TTC549 (cell line): ENCODE measurements at regions not wholly inside any gene's neighbourhood (a gene's known extent, or its start where the extent isn't known, plus 50 kb on each side); places are given as distances from the start of the nearest gene placed in this dataset.
"Not testable (repeated sequence)": the region's sequence is repeated elsewhere in the genome, so short reads cannot be mapped to it uniquely, and the experiment has no call there.

ENCODE experiments used
- FAIRE-seq: peaks from 2 replicates; lab custom pipeline; 2012; peaks lifted over from hg19 to GRCh38; lab: Jason Lieb, UNC

DNA sequence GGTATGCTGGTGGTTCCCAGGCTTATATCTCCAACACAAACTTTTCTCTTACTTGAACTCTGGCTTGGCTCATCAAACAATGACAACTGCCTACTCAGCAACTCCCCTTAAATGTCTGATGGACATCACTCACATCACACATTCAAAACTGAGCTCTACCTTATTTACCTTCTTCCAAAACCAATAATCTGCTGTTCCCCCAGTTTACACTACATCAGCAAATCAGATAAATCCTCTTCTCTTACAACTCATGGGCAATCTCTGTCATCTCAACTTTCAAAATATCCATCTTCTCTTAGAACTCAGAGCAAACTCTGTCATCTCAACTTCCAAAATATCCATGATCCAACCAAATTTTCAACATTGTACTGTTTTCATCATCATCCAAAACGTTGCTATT lies 2347.9 kb upstream of the ACO1 start:
- no peak for FAIRE-seq

DNA sequence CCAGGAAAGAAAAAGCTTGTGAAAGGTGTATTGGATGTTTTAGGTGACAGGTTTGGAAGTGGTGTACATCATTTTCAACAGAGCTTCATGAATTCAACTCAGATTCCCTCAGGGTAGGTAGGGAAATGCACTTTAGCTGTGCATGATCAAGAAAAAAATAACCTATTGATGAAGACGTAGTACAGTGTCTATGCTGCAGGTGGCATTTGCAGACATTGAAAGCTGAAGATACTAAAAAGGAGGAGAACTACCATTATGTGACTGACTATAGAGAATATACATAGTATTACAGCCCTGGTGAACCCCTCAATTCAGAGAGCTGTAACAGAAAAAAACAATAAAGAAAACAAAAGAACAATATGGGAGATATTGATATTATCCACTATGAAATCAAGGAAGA lies 2344.7 kb upstream of the ACO1 start:
- no peak for FAIRE-seq

DNA sequence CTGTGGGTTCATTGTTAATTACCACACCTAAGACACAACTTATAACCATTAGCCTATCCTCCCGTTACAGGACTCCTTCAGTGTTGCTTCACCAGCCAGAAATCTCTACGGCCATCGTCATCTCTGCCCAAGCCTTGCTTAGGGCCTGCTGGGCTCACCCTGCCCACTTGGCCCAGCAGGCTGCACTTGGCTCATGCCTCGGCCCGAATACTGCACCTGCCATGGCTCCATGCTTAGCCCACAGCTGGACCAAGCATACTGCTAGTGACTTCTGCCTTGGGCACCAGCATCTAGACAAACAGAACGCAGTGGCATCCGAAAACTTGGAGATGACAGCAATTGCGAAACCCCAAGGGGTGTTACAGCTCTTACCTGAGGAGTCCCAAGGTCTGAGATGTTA lies 2336.0 kb upstream of the ACO1 start:
- FAIRE-seq: no peak

DNA sequence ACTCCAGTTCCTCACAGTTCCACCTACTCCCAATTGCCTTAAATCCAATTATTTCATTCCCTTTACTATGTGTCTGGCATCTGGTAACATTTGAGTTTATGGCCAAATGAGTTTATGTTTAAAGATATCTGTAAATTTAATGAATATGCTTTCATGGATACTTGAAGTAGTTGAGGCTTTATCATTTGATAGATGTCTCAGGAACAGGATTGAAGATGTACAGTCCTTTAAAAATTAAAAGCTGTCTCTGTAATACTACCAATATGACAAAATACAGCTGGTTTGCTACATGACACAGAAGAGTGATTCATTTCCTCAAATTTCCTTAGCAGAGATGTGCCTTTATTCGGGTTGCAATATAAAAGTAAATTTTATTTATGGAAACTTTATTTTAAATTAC lies 2326.0 kb upstream of the ACO1 start:
- no peak for FAIRE-seq

- FAIRE-seq: no peak
Measured at GRCh38 chr9:30060976-30061375, 2323.5 kb upstream of the ACO1 start.

DNA sequence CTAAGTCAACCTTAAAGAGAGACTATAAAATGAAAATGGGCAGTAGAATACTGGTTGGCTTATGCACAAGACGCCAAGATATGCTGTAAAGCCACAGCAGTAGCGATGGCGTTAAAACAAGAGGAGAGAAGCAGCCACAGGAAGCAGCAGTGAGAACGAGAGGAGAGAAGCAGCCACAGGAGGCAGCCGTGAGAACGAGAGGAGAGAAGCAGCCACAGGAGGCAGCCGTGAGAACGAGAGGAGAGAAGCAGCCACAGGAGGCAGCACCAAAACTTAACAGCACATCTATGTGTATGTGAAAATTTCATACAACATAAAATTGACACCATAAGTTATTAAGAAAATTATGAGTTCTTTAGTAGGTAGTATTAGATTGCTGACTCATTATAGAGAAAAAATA lies 2318.6 kb upstream of the ACO1 start:
- FAIRE-seq: no peak

- not testable (repeated sequence) for FAIRE-seq
Measured at GRCh38 chr9:30069236-30069635, 2315.2 kb upstream of the ACO1 start.

GRCh38 chr9:30075022-30075421 lies 2309.4 kb upstream of the ACO1 start:
- FAIRE-seq: no peak

DNA sequence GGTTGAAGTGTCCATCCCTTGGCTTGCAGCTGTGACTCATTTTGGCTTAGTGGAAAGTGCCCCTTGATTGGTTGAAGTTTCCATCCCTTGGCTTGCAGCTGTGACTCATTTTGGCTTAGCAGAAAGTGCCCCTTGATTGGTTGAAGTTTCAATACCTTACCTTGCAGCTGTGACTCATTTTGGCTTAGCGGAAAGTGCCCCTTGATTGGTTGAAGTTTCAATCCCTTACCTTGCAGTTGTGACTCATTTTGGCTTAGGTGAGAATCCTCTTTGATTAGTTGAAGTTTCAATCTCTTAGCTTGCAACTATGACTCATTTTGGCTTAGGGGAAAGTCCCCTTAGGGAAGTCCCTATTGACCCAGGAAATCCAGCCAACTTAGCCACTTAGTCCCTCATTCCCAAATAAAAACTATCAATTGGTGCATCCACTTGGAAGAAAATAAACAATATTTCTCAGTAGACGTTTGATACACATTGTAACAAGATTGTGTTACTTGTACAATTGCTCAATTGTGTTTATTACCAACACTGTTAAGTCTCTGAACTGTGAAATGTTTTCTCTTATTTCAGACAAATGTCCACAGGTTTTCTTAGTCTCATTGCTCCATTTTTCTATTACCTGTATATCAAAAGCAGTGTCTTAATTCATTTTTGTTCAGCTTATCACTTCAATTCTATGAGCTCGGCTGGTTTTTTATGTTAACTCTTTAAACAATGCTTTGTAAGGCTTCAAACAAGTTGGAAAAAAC lies 2308.8 kb upstream of the ACO1 start:
- FAIRE-seq: no peak

DNA sequence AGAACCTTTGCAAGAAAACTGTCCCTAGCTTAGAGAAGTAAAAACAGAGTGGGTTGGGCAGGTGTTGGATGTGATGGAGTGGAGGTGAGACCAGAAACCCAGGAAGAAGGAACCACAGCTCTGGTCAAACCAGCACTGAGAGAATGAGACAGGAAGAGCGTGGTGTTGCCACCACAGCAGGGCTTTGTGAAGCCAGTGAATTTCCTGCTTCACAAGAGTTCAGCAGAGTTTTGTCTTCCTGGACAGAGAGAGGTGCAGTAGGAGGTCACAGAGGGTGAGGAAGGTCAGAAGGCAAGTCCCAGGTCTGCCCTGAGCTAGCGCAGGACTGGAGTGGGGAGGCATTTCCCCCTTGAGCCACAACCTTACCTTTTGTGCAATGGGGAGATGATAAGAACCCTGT lies 2306.2 kb upstream of the ACO1 start:
- FAIRE-seq: no peak

DNA sequence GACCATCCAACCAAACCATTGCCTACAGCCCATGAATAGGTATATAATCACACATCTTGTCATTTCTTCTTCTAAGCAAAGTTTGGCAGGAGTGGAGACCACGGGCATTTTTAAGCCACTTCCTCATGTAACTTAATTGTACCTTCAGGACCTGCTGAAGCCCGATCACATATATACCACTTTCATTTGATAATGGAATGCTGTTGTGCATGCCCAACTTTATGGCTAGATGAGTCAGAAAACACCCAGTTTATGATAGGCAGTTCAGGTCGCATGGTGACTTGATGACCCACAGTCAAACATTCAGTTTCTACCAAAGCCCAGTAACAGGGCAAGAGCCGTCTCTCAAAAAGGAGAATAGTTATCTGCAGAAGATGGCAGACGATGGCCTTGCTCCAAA lies 2295.0 kb upstream of the ACO1 start:
- no peak for FAIRE-seq

DNA sequence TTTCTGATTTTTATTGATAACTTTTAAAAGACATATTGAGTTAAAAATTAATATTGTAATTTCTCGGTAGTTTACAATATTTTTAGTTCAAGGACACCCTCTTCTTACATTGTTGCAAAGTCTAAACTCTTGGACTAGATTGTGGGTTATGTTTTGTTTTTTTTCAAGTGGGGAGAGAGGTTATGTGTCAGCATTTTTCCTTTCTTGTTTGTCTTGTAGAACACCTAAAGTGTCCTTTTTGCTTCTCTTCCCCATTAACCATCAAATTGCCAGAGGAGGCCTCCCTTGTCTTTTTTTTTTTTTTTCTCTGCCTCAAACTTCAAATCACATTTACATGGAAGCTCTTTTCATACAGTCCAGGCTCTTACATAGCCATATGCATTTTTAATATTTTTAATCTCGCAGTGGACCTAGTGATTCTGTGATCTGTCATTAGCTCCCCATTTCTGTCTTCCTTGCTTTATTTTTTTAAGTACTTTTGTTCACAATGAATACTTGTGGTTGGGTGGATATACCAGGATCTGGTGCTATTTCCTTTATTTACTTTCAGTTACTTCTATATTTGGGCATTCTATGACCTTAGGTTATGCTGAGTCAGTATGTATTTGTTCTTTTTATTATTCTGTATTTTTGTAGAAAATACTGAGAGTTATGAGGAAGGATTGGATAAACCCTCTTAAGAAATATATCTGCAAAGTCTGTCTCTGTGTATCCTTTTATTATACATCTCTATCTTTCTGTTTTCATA lies 2280.6 kb upstream of the ACO1 start:
- FAIRE-seq: no peak

DNA sequence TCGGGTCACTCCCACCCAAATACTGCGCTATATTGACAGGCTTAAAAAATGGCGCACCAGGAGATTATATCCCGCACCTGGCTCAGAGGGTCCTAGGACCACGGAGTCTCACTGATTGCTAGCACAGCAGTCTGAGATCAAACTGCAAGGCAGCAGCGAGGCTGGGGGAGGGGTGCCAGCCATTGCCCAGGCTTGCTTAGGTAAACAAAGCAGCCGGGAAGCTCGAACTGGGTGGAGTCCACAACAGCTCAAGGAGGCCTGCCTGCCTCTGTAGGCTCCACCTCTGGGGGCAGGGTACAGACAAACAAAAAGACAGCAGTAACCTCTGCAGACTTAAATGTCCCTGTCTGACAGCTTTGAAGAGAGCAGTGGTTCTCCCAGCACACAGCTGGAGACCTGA lies 2277.3 kb upstream of the ACO1 start:
- not testable (repeated sequence) for FAIRE-seq

DNA sequence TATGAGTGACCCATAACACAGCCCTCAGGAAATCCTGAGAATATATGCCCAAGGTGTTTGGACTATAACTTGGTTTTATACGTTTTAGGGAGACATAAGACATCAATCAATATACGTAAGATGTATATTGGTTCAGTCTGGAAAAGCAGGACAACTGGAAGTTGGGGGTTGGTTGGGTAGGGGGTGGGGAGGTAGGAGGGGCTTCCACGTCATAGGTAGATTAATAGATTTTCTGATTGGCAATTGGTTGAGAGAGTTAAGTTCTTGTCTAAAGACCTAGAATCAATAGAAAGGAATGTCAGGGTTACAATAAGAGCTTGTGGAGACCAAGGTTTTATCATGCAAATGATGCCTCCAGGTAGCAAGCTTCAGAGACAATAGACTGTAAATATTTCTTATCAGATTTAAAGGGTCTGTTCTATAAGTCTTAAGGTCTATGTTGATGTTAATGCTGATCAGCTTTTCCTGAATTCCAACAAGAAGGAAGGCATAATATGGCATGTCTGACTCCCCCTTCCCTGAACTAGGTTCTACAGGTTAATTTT lies 2267.7 kb upstream of the ACO1 start:
- FAIRE-seq: no peak

DNA sequence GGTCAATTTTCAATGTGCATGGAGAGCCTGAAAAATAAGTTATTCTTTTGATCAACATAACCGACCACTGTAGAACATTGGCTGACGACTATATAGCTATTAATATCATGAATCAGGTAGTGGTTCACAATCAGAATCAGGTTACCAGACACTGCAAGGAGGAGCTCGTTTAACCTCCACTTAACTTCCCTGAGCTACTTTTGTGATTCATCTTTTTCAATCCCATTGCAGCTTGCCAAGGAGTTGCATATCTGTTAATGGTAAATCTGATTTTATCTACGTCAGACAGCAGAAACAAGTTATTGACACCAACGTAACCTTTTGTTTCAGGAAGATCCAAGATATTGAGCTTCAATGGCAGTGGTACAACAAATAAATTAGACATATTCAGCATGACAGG lies 2263.8 kb upstream of the ACO1 start:
- no peak for FAIRE-seq

DNA sequence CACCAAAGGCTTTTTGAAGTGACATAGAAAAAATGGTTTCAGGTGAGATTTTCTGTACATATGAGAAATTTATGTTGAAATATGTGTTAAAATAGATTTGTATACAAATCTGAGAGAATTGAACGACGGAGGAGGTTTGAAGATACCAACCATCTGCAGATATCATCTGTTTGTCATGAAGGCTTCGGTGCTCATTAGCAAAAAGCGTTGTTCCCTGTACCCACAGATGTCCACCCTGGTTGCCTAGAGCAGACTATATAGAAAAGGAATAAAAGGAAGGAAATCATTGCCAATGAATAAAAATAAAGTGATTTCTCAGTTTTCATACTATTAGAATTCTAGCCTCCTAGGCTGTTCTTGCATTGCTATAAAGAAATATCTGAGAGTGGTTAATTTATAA lies 2262.8 kb upstream of the ACO1 start:
- no peak for FAIRE-seq

DNA sequence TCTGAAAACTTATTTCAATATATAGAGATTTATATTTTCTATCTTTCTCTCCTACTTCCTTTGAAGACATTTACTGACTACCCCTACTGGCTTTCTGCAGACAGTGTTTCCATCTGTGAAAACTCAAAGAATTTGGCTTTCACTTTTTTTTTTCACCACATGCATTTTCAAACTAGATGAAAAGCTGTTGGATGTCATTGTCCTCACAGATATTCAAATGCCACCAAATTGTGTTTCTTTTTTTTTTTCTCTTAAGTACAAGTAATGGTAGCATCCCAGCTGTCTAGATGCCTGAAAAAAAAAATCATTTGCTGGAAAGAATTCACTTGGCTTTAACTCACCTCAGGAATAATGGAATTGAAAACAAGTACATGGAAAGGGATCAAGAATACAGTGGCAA lies 2258.6 kb upstream of the ACO1 start:
- FAIRE-seq: no peak

- FAIRE-seq: no peak
Measured at GRCh38 chr9:30127371-30127770, 2257.1 kb upstream of the ACO1 start.

GRCh38 chr9:30140407-30140806 lies 2244.0 kb upstream of the ACO1 start:
- no peak for FAIRE-seq

- FAIRE-seq: no peak
Measured at GRCh38 chr9:30160570-30160969, 2223.9 kb upstream of the ACO1 start.

DNA sequence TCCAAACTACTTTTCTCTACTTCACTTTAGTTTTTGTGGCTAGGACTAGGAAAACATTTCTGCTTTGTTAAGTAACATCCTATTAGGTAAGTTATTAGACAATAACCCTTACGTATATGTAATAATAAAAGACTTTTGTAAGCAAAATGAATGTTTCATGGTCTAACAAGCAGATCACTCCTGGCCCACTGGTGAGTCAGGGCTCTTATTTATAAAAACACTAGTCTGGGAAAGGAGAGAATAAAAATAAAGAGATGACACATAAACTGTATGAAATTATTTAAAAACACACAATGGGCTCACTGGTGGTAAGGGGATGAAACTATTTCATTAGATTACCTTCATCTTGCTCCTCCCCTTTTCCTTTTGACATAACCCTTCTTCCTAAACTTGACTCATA lies 2212.2 kb upstream of the ACO1 start:
- no peak for FAIRE-seq

- no peak for FAIRE-seq
Measured at GRCh38 chr9:30178610-30179009, 2205.8 kb upstream of the ACO1 start.

DNA sequence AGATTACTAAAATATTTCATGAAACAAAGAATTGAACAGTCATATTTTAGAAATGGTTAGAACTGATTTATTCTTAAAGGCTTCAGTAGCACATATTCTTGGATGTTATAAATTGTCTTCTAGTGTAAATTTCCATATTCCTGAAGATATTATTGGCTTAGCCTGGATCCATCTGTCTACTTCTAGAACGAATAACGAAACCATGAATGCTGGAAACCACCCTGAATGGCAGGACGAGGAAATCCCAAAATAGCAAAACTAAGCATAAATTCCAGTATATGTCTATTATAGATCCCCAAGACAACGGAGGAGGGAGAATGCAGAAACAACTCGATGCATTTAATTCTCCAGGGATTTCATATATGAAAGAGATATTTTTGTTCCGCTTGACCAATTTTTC lies 2191.0 kb upstream of the ACO1 start:
- FAIRE-seq: no peak

DNA sequence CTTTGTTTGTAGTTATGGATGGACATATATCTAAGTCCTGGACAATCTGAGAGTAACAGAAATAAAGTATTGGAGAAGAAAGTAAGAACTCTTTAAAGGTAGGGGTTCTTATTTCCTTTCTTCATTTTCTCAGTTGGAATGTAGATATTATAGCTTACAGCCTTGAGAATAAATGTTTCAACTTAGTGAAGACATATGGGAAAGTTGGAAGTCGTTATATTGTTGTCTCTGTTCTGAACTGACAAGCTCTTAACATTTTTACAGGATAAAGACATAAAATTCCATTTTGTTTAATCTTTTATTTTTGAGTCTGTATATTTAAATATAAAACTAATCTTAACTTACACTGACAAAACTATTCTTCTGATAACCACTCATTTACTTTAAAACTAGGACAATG lies 2187.5 kb upstream of the ACO1 start:
- no peak for FAIRE-seq
